Lung microvascular endothelial cell (primary cell): ENCODE measurements at regions not wholly inside any gene's neighbourhood (a gene's known extent, or its start where the extent isn't known, plus 50 kb on each side); places are given as distances from the start of the nearest gene placed in this dataset.

Source experiments
- DNase-seq, 2 donors: peaks; one replicate each; pipeline versions ENCODE4 v3.0.0 to v3.0.0-alpha.2; 2010; ENCODE audit warnings: low read depth in 2 of 2

- no peak for DNase-seq
Observed at GRCh38 chr4:81565142-81565870, 93.6 kb upstream of the RASGEF1B start.

GRCh38 chr4:81564025-81564424 lies 92.3 kb upstream of the RASGEF1B start:
- DNase-seq, result no peak

- DNase-seq, result no peak
Observed at GRCh38 chr4:81562093-81562492, 90.4 kb upstream of the RASGEF1B start.

- DNase-seq, result no peak
Observed at GRCh38 chr4:81557306-81557705, 85.6 kb upstream of the RASGEF1B start.

GRCh38 chr4:81555489-81555888 lies 83.8 kb upstream of the RASGEF1B start:
- DNase-seq, result no peak

- DNase-seq, result no peak
Observed at GRCh38 chr4:81552086-81552485, 80.4 kb upstream of the RASGEF1B start.

- no peak for DNase-seq
Observed at GRCh38 chr4:81550388-81550859, 78.7 kb upstream of the RASGEF1B start.

GRCh38 chr4:81549984-81550383 lies 78.3 kb upstream of the RASGEF1B start:
- no peak for DNase-seq

- DNase-seq, result no peak
Observed at GRCh38 chr4:81546777-81547176, 75.1 kb upstream of the RASGEF1B start.

- no peak for DNase-seq
Observed at GRCh38 chr4:81541161-81541945, 69.6 kb upstream of the RASGEF1B start.

- no peak for DNase-seq
Observed at GRCh38 chr4:81538716-81539427, 67.2 kb upstream of the RASGEF1B start.

- DNase-seq, result no peak
Observed at GRCh38 chr4:81531410-81531809, 59.7 kb upstream of the RASGEF1B start.

GRCh38 chr4:81528979-81529378 lies 57.3 kb upstream of the RASGEF1B start:
- no peak for DNase-seq

- no peak for DNase-seq
Observed at GRCh38 chr4:81528200-81528599, 56.5 kb upstream of the RASGEF1B start.

- no peak for DNase-seq
Observed at GRCh38 chr4:81527709-81528108, 56.0 kb upstream of the RASGEF1B start.

- no peak for DNase-seq
Observed at GRCh38 chr4:81527115-81527514, 55.4 kb upstream of the RASGEF1B start.

- DNase-seq, result no peak
Observed at GRCh38 chr4:81526706-81527105, 55.0 kb upstream of the RASGEF1B start.

GRCh38 chr4:81523672-81524327 lies 52.1 kb upstream of the RASGEF1B start:
- no peak for DNase-seq

GRCh38 chr4:81522711-81523110 lies 51.0 kb upstream of the RASGEF1B start:
- no peak for DNase-seq

- DNase-seq, result no peak
Observed at GRCh38 chr4:81521708-81522107, 50.0 kb upstream of the RASGEF1B start.
